ENCODE measurements at regions not wholly inside any gene's neighbourhood (a gene's known extent, or its start where the extent isn't known, plus 50 kb on each side); places are given as distances from the start of the nearest gene placed in this dataset.
A peak's percentile ranks its signal among the peaks of the same experiment; 100 is the strongest.

DNA sequence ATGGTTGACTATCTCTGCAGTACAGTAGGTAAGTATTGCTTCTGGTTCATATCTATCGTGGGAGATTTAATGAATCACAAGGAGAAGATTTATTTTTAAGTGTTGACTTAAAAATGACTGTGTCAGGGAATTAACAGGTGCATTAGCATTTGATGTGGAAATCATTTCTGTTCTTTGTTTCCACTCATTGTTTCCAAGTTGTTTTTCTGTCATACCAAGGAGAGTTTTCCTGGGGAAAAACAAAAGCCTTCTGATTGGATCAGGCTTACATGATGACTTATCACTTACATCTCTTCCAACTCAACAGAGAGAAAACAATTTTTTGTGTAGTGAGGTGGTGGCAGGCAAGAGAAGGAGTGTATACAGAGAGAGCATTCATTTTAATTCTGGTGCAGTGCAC lies 686.4 kb downstream of the HTR1B start:
- Histone ChIP-seq H3K4me3 (no peak overlapping the region), H3K36me3 (no peaks in the 10 kb centered on the region), H3K4me1 (peaks cover 0 to 10% (median 0%) of the 10 kb centered on the region in 4 donors), H3K9me3 (no peaks in the 10 kb centered on the region), H3K27ac (no peak overlapping the region), H3K27me3 (no peaks in the 10 kb centered on the region)
- TF ChIP-seq POLR2A (IDR thresholded peaks at IDR 0.05), result no peak
- TF ChIP-seq, protein P1, sequence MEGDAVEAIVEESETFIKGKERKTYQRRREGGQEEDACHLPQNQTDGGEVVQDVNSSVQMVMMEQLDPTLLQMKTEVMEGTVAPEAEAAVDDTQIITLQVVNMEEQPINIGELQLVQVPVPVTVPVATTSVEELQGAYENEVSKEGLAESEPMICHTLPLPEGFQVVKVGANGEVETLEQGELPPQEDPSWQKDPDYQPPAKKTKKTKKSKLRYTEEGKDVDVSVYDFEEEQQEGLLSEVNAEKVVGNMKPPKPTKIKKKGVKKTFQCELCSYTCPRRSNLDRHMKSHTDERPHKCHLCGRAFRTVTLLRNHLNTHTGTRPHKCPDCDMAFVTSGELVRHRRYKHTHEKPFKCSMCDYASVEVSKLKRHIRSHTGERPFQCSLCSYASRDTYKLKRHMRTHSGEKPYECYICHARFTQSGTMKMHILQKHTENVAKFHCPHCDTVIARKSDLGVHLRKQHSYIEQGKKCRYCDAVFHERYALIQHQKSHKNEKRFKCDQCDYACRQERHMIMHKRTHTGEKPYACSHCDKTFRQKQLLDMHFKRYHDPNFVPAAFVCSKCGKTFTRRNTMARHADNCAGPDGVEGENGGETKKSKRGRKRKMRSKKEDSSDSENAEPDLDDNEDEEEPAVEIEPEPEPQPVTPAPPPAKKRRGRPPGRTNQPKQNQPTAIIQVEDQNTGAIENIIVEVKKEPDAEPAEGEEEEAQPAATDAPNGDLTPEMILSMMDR (IDR thresholded peaks at IDR 0.05), result no peak
- no peak for DNase-seq

DNA sequence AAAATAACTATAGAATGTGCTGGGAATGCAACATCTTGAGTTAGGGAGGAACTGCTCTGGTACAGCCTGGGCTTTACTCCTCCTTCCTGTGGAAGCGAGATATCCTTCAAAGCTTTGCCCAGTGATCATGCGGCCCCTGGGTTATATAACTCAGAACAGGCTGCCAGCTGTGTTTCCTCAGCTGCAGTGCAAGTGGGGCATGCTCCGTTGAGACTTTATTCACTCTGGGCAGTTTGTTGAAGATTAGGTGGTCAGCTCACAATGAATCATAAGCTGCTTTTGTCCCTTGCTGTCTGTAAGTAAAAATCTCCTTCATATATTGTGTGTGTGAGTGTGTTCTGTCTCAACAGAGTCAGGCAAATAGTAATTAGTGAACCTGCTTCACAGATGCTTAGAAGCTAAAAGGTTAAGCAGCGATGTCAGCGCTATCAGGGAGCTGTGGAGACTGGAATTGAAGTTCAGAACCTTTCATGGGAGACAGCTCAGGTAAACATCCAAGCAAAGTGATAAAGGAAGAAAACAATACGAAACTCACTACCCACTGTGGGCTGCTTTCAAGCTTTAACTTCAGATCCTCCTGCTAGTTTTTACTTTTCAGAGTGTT lies 688.4 kb downstream of the HTR1B start:
- Histone ChIP-seq H3K27me3 (no peaks in the 10 kb centered on the region), H3K9me3 (no peaks in the 10 kb centered on the region), H3K4me1 (peaks cover 0 to 10% (median 0%) of the 10 kb centered on the region in 4 donors), H3K27ac (no peak overlapping the region), H3K4me3 (no peak overlapping the region), H3K36me3 (no peaks in the 10 kb centered on the region)
- no peak for DNase-seq
- no peak for TF ChIP-seq POLR2A (IDR thresholded peaks at IDR 0.05)

DNA sequence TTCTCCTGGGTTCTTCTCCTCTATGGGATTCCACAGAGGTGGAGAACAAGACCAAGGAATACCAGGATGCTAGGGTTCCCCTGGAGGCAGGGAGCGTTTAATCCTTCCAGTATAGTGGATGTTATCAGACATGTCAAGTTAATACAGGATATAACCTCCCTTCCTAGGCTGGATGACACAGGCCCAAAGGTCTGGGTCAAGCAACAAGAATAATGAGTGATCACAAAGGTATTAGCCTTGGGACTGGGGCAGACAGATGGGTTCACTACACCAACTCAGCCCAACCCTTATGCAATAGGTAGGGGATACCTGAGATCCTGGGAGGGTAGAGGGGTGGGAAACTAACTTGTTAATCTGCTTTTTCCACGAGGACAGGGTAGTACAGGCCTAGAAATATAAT lies 690.3 kb downstream of the HTR1B start:
- TF ChIP-seq POLR2A (IDR thresholded peaks at IDR 0.05), result no peak
- TF ChIP-seq, protein P1 (IDR thresholded peaks at IDR 0.05), result no peak
- no peaks in the 10 kb centered on the region for H3K27me3 ChIP-seq
- H3K36me3 ChIP-seq, result no peaks in the 10 kb centered on the region
- no peak for DNase-seq
- no peak overlapping the region for H3K27ac ChIP-seq
- H3K4me1 ChIP-seq, result no peaks in the 10 kb centered on the region
- no peaks in the 10 kb centered on the region for H3K9me3 ChIP-seq
- H3K4me3 ChIP-seq, result no peak overlapping the region

DNA sequence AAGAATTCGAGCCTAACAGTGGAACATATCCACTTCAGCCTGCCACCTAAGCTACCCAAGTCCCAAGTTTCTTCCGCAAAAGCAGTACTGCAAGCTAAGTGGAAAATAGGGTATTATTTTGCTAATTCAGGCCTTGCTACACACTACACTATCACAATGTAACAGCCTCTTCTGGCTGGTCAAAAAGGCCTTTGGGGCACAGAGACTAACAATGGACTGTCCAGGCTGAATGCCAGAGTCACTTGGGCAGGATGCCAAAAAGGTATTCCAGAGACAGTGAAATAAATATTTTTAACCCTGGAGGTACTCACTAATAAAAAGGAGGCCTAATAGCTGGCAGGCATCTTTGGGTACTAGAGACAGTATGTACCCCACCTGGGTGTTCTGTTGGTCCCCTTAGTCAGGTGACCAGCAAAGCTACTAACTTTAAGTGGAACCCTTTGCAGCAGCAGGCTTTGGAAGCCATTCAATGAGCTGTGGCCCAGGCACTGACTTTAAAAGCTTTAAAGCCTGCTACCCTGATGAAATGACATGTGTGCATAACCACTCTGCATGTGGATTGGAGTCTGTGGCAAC lies 692.1 kb downstream of the HTR1B start:
- Histone ChIP-seq H3K9me3 (no peaks in the 10 kb centered on the region), H3K36me3 (no peaks in the 10 kb centered on the region), H3K4me1 (no peaks in the 10 kb centered on the region), H3K27ac (no peak overlapping the region), H3K27me3 (no peaks in the 10 kb centered on the region), H3K4me3 (no peak overlapping the region)
- DNase-seq, result no peak
- TF ChIP-seq, protein P1 (IDR thresholded peaks at IDR 0.05), result no peak
- TF ChIP-seq POLR2A (IDR thresholded peaks at IDR 0.05), result no peak

DNA sequence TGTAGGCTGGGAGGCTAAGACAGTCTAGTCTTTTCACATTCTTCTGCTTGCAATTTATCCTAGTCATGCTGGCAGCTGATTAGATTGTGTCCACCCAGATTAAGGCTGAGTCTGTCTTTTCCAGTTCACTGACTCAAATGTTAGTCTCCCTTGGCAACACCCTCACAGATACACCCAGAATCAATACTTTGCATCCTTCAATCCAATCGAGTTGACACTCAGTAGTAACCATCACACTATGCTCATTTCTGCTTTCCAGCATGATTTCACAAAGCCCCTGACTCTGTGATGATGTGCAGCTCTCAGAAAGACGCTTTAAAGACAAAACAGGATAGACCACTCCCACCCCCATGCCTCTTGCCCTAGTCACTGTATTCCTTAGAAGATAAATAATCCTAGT lies 693.0 kb downstream of the HTR1B start:
- H3K4me3 ChIP-seq, result no peak overlapping the region
- H3K27me3 ChIP-seq, result no peaks in the 10 kb centered on the region
- no peaks in the 10 kb centered on the region for H3K9me3 ChIP-seq
- H3K36me3 ChIP-seq, result no peaks in the 10 kb centered on the region
- DNase-seq, result no peak
- peak overlapping the region in 1 of 4 donors; percentile 49 for H3K27ac ChIP-seq
- TF ChIP-seq, protein P1 (IDR thresholded peaks at IDR 0.05), result no peak
- TF ChIP-seq POLR2A (IDR thresholded peaks at IDR 0.05), result no peak
- H3K4me1 ChIP-seq, result no peaks in the 10 kb centered on the region

DNA sequence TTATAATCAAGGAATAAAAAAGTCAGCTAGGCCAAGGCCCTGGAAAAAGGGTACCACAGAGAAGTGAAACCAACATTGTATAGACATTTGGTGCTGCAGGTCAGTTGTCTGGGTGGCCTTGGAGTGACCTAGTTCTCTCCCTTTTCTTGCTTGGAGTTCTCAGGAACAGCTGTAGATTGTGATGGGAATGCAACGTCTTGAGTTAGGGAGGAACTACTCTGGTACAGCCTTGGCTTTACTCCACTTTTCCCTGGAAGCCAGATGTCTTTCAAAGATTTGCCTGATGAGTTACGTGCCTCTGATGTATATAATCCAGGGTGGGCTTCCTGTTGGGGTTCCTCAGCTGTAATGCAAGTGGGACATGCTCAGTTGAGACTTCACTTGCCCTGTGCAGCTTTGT lies 694.7 kb downstream of the HTR1B start:
- TF ChIP-seq POLR2A (IDR thresholded peaks at IDR 0.05), result no peak
- TF ChIP-seq, protein P1 (IDR thresholded peaks at IDR 0.05), result no peak
- Histone ChIP-seq H3K4me3 (no peak overlapping the region), H3K9me3 (no peaks in the 10 kb centered on the region), H3K36me3 (no peaks in the 10 kb centered on the region), H3K27ac (no peak overlapping the region), H3K4me1 (no peaks in the 10 kb centered on the region), H3K27me3 (no peaks in the 10 kb centered on the region)
- DNase-seq, result no peak

Measured in Peyer's patch (tissue), 4 donors.